H9 (cell line): ENCODE measurements at regions not wholly inside any gene's neighbourhood (a gene's known extent, or its start where the extent isn't known, plus 50 kb on each side); places are given as distances from the start of the nearest gene placed in this dataset.

Experiments used
- DNase-seq: peaks from one replicate; pipeline ENCODE4 v3.0.0-alpha.2; 2017
- H2AFZ ChIP-seq: one replicate; pipeline ENCODE4 v1.6.1; 2013; ENCODE audit warnings: mild to moderate bottlenecking, low read length, control low read depth, moderate library complexity
- H2AK5ac ChIP-seq: 2 replicates; pipeline ENCODE4 v1.6.1; 2013; ENCODE audit warnings: low read length, control low read depth, mixed read lengths; ENCODE audit not compliant: insufficient read length
- H2BK120ac ChIP-seq: one replicate; pipeline ENCODE4 v1.6.1; 2013; ENCODE audit warnings: low read depth, mild to moderate bottlenecking, low read length, control low read depth, inconsistent platforms; ENCODE audit not compliant: poor library complexity, severe bottlenecking
- H2BK12ac ChIP-seq: 2 replicates; pipeline ENCODE4 v1.6.1; 2013; ENCODE audit warnings: low read length, control low read depth, mixed read lengths, low read depth; ENCODE audit not compliant: insufficient read length
- H2BK15ac ChIP-seq: 2 replicates; pipeline ENCODE4 v1.6.1; 2013; ENCODE audit warnings: low read depth, low read length, control low read depth
- H2BK20ac ChIP-seq: one replicate; pipeline ENCODE4 v1.6.1; 2013; ENCODE audit warnings: low read depth, mild to moderate bottlenecking, low read length, control low read depth, inconsistent platforms; ENCODE audit not compliant: poor library complexity, severe bottlenecking
- H2BK5ac ChIP-seq: 2 replicates; pipeline ENCODE4 v1.6.1; 2013; ENCODE audit warnings: low read length, control low read depth, mixed read lengths; ENCODE audit not compliant: insufficient read length
- H3K14ac ChIP-seq: 2 replicates; pipeline ENCODE4 v1.6.1; 2013; ENCODE audit warnings: low read length, control low read depth; ENCODE audit not compliant: insufficient read depth
- H3K18ac ChIP-seq: 2 replicates; pipeline ENCODE4 v1.6.1; 2013; ENCODE audit warnings: low read depth, mild to moderate bottlenecking, mixed read lengths, low read length, control low read depth; ENCODE audit not compliant: insufficient read length
- H3K23ac ChIP-seq: 2 replicates; pipeline ENCODE4 v1.6.1; 2013; ENCODE audit warnings: low read length, control low read depth, mixed read lengths, low read depth; ENCODE audit not compliant: insufficient read length
- H3K23me2 ChIP-seq: 2 replicates; pipeline ENCODE4 v1.6.1; 2013; ENCODE audit warnings: low read depth, mild to moderate bottlenecking, mixed read lengths, low read length, control low read depth; ENCODE audit not compliant: insufficient read length, poor library complexity, severe bottlenecking
- H3K27ac ChIP-seq: 2 replicates; pipeline ENCODE4 v1.5.1; 2013; ENCODE audit warnings: low read length, control low read depth, mixed read lengths, low read depth; ENCODE audit not compliant: insufficient read length
- H3K27me3 ChIP-seq: 2 replicates; pipeline ENCODE4 v1.6.1; 2013; ENCODE audit warnings: low read length, control low read depth, inconsistent platforms; ENCODE audit not compliant: insufficient read depth
- H3K4ac ChIP-seq: 2 replicates; pipeline ENCODE4 v1.6.1; 2013; ENCODE audit warnings: low read depth, mild to moderate bottlenecking, control low read depth, inconsistent platforms, low read length, moderate library complexity
- H3K4me1 ChIP-seq: 2 replicates; pipeline ENCODE4 v1.6.1; 2013; ENCODE audit warnings: low read length, control low read depth, inconsistent platforms; ENCODE audit not compliant: insufficient read depth
- H3K4me2 ChIP-seq: 2 replicates; pipeline ENCODE4 v1.6.1; 2013; ENCODE audit warnings: low read length, control low read depth, mixed read lengths; ENCODE audit not compliant: insufficient read length, insufficient read depth
- H3K56ac ChIP-seq: 2 replicates; pipeline ENCODE4 v1.6.1; 2013; ENCODE audit warnings: low read depth, mild to moderate bottlenecking, mixed read lengths, low read length, control low read depth; ENCODE audit not compliant: insufficient read length
- H3K79me1 ChIP-seq: 2 replicates; pipeline ENCODE4 v1.6.1; 2013; ENCODE audit warnings: low read depth, mild to moderate bottlenecking, moderate library complexity, low read length, control low read depth, inconsistent platforms; ENCODE audit not compliant: insufficient read depth, poor library complexity, severe bottlenecking
- H3K79me2 ChIP-seq: 2 replicates; pipeline ENCODE4 v1.6.1; 2013; ENCODE audit warnings: low read length, control low read depth, inconsistent platforms; ENCODE audit not compliant: insufficient read depth
- H3K9ac ChIP-seq: 2 replicates; pipeline ENCODE4 v1.6.1; 2013; ENCODE audit warnings: low read length, control low read depth, mixed read lengths; ENCODE audit not compliant: insufficient read length; ENCODE audit errors: extremely low read depth
- H3K9me3 ChIP-seq: one replicate; pipeline ENCODE4 v1.6.1; 2013; ENCODE audit warnings: low read depth, low read length, inconsistent platforms; ENCODE audit not compliant: control insufficient read depth
- H3T11ph ChIP-seq: one replicate; pipeline ENCODE4 v1.6.1; 2013; ENCODE audit warnings: mild to moderate bottlenecking, low read length, control low read depth, inconsistent platforms
- H4K20me1 ChIP-seq: one replicate; pipeline ENCODE4 v1.6.1; 2013; ENCODE audit not compliant: control insufficient read depth, insufficient read length, insufficient read depth
- H4K5ac ChIP-seq: 2 replicates; pipeline ENCODE4 v1.6.1; 2013; ENCODE audit warnings: low read depth, mild to moderate bottlenecking, mixed read lengths, low read length, control low read depth; ENCODE audit not compliant: insufficient read length
- H4K8ac ChIP-seq: replicated peaks from 2 replicates; pipeline ENCODE4 v1.6.1; 2013; ENCODE audit warnings: low read length, control low read depth, mixed read lengths, low read depth; ENCODE audit not compliant: insufficient read length
- H4K91ac ChIP-seq: 2 replicates; pipeline ENCODE4 v1.6.1; 2013; ENCODE audit warnings: low read depth, mild to moderate bottlenecking, moderate library complexity, mixed read lengths, low read length, control low read depth; ENCODE audit not compliant: insufficient read length
- H3K27ac Mint-ChIP-seq, 3 experiments: 2 replicates in 2 of 3; 3 replicates in 1 of 3; pipeline ENCODE4 v1.8.0; 2020 to 2021; ENCODE audit warnings: mixed read lengths in 3 of 3, mild to moderate bottlenecking in 1 of 3, moderate library complexity in 1 of 3
- H3K27me3 Mint-ChIP-seq: 2 replicates; pipeline ENCODE4 v1.8.0; 2021; ENCODE audit warnings: low read depth, mild to moderate bottlenecking, moderate library complexity, mixed read lengths
- H3K36me3 Mint-ChIP-seq, 3 experiments: 2 replicates in 2 of 3; 3 replicates in 1 of 3; pipeline ENCODE4 v1.8.0; 2020 to 2021; ENCODE audit warnings: low read depth in 3 of 3, mixed read lengths in 3 of 3; ENCODE audit not compliant: insufficient read depth in 1 of 3
- H3K4me1 Mint-ChIP-seq, 2 experiments: 2 replicates each; pipeline ENCODE4 v1.8.0; 2020; ENCODE audit warnings: mixed read lengths in 2 of 2
- H3K4me3 Mint-ChIP-seq, 2 experiments: 2 replicates in 1 of 2; 3 replicates in 1 of 2; pipeline ENCODE4 v1.8.0; 2020 to 2021; ENCODE audit warnings: mild to moderate bottlenecking in 2 of 2, mixed read lengths in 2 of 2, moderate library complexity in 1 of 2
- H3K9me3 Mint-ChIP-seq, 2 experiments: 2 replicates in 1 of 2; 3 replicates in 1 of 2; pipeline ENCODE4 v1.8.0; 2020; ENCODE audit warnings: mild to moderate bottlenecking in 2 of 2, mixed read lengths in 2 of 2, moderate library complexity in 1 of 2
- CTCF ChIP-seq: fragments of 200-600 bp; sonication (generic); conservative IDR thresholded peaks from 3 replicates; pipeline ENCODE4 v1.8.0; 2021; ENCODE audit warnings: antibody characterized with exemption, mild to moderate bottlenecking
- WGBS: extraction: QIAGEN DNeasy Blood & Tissue Kit; methylation state at CpG from one replicate; pipeline ENCODE4 v1.1.7; 2013; ENCODE audit warnings: missing lambda C conversion rate, low lambda C conversion rate, mixed read lengths; ENCODE audit not compliant: insufficient read length; ENCODE audit errors: extremely low coverage; 5-methylcytosine and 5-hydroxymethylcytosine counted together

GRCh38 chr4:27234306-27234899, 373.8 kb downstream of the STIM2 start:
- H3K9me3 Mint-ChIP-seq: peaks cover 0 to 3% of the 10 kb centered on the region in 2 experiments; a peak in 1 of 5 replicates
- H3K27ac Mint-ChIP-seq: no peak overlapping the region

More at GRCh38 chr4:27234306-27234899, 373.8 kb downstream of the STIM2 start:
- no peaks in the 10 kb centered on the region for H3K23me2 ChIP-seq
- H3K79me1 ChIP-seq: no peaks in the 10 kb centered on the region
- no peak overlapping the region for H3K23ac ChIP-seq
- H4K8ac ChIP-seq: no peak overlapping the region
- no peak overlapping the region for H3K4me3 Mint-ChIP-seq
- no peak overlapping the region for H3K4ac ChIP-seq
- H2AFZ ChIP-seq: no peak overlapping the region
- H3K9me3 ChIP-seq: no peaks in the 10 kb centered on the region
- H4K20me1 ChIP-seq: no peaks in the 10 kb centered on the region
- H3K79me2 ChIP-seq: no peaks in the 10 kb centered on the region
- H2BK5ac ChIP-seq: no peak overlapping the region
- no peak overlapping the region for H3K27ac ChIP-seq
- no CpG with 5 or more reads among the region's 6 CpGs for WGBS
- no peak overlapping the region for H4K91ac ChIP-seq
- no peak overlapping the region for H4K5ac ChIP-seq
- no peak overlapping the region for H3K9ac ChIP-seq
- H3K56ac ChIP-seq: no peak overlapping the region
- TF ChIP-seq CTCF: no peak
- no peak overlapping the region for H3K4me2 ChIP-seq
- H3T11ph ChIP-seq: no peak overlapping the region
- H3K27me3 Mint-ChIP-seq: no peaks in the 10 kb centered on the region
- no peak overlapping the region for H2BK15ac ChIP-seq
- no peak overlapping the region for H2BK20ac ChIP-seq
- no peak overlapping the region for H3K14ac ChIP-seq
- H3K27me3 ChIP-seq: no peaks in the 10 kb centered on the region
- H3K4me1 ChIP-seq: no peaks in the 10 kb centered on the region
- no peak for DNase-seq
- H3K4me1 Mint-ChIP-seq: no peaks in the 10 kb centered on the region
- H2AK5ac ChIP-seq: no peak overlapping the region
- no peak overlapping the region for H2BK120ac ChIP-seq
- H3K18ac ChIP-seq: no peak overlapping the region
- no peaks in the 10 kb centered on the region; a peak in 1 of 7 replicates for H3K36me3 Mint-ChIP-seq
- no peak overlapping the region for H2BK12ac ChIP-seq
